ENCODE measurements at regions not wholly inside any gene's neighbourhood (a gene's known extent, or its start where the extent isn't known, plus 50 kb on each side); places are given as distances from the start of the nearest gene placed in this dataset.

DNA sequence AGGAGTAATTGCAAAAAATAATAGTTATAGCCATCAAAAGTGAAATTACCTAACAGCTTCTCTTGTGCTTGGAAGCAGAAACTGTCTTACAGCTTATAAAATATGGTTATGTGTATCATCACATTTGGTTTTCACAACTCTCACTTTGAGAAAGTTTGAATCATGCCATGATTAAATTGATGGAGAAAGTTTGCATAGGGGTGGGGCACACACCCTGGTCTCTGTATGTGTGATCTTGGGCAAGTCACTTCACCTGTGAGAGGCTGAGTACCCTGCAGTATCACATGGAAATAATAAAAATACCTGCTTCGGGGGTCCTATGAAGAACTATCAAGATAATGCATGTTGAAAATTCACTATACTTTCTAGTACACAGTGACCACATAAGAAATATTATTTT, 471.4 kb downstream of the RAP2B start:
- TF ChIP-seq, protein P1, sequence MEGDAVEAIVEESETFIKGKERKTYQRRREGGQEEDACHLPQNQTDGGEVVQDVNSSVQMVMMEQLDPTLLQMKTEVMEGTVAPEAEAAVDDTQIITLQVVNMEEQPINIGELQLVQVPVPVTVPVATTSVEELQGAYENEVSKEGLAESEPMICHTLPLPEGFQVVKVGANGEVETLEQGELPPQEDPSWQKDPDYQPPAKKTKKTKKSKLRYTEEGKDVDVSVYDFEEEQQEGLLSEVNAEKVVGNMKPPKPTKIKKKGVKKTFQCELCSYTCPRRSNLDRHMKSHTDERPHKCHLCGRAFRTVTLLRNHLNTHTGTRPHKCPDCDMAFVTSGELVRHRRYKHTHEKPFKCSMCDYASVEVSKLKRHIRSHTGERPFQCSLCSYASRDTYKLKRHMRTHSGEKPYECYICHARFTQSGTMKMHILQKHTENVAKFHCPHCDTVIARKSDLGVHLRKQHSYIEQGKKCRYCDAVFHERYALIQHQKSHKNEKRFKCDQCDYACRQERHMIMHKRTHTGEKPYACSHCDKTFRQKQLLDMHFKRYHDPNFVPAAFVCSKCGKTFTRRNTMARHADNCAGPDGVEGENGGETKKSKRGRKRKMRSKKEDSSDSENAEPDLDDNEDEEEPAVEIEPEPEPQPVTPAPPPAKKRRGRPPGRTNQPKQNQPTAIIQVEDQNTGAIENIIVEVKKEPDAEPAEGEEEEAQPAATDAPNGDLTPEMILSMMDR (IDR thresholded peaks at IDR 0.05) = no peak
- TF ChIP-seq EP300 (IDR thresholded peaks at IDR 0.05) (no peak), POLR2A (IDR thresholded peaks at IDR 0.05) (no peak), POLR2AphosphoS5 (IDR thresholded peaks at IDR 0.05) (no peak)

Measured in suprapubic skin (tissue), 4 donors.